DOHH2 (cell line): ENCODE measurements at regions not wholly inside any gene's neighbourhood (a gene's known extent, or its start where the extent isn't known, plus 50 kb on each side); places are given as distances from the start of the nearest gene placed in this dataset.

Experiments
- CTCF ChIP-seq: fragments of 200-600 bp; sonication (generic); IDR thresholded peaks from one replicate; pipeline ENCODE4 v1.5.1; 2014; ENCODE audit warnings: antibody characterized with exemption, mild to moderate bottlenecking, low read depth, low read length; ENCODE audit not compliant: poor library complexity, severe bottlenecking
- EZH2phosphoT487 ChIP-seq: fragments of 200-600 bp; sonication (generic); IDR thresholded peaks from 2 replicates; pipeline ENCODE4 v1.6.1; 2017; ENCODE audit warnings: borderline replicate concordance, mild to moderate bottlenecking, antibody characterized with exemption, low read length, moderate library complexity, mixed read lengths

GRCh38 chr12:42799966-42800365 lies 210.4 kb upstream of the PRICKLE1 start:
- TF ChIP-seq CTCF (no peak), EZH2phosphoT487 (no peak)
